ENCODE measurements at regions not wholly inside any gene's neighbourhood (a gene's known extent, or its start where the extent isn't known, plus 50 kb on each side); places are given as distances from the start of the nearest gene placed in this dataset. TPM values are rescaled to one million over a fixed set of nuclear protein-coding genes. Genes with fewer than 3 reads are reported as not detected.

- DNase-seq (ENCODE audit: low read depth in 2 of 3, low spot score in 2 of 3): no peak
These were observed 87.1 kb downstream of the ZNF486 start for GRCh38 chr19:20254121-20254520.

DNA sequence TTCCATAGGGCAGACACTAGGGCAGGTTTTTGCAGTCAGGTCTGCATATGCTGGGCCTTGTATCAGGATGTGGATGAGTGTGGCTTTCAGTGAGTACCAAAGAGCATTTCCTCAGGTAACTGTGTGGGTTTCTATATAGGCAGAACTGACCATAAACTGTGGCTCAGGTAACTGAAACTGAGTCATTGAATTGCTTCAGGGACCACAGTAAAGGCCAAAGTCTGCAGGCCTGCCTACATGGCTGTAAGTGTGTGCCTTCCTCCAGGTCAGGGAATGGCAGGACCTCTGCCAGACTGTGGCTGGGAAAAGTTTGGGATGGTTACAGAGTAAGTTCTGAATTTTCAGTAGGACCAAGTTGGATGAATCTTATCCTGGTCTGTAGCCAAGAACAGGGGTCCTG, 85.6 kb downstream of the ZNF486 start:
- no peak for DNase-seq (ENCODE audit: low read depth in 2 of 3, low spot score in 2 of 3)

- DNase-seq (ENCODE audit: low read depth in 2 of 3, low spot score in 2 of 3): no peak
These were observed 83.6 kb downstream of the ZNF486 start for GRCh38 chr19:20250627-20251026.

- DNase-seq (ENCODE audit: low read depth in 2 of 3, low spot score in 2 of 3): no peak
These were observed 83.1 kb downstream of the ZNF486 start for GRCh38 chr19:20250121-20250520.

Small RNA genes lying in the stretch of these regions (small RNA-seq; reads per million reads assigned to genes)
- gene MIR1270: not detected
